OCI-LY7 (cell line): ENCODE measurements at regions not wholly inside any gene's neighbourhood (a gene's known extent, or its start where the extent isn't known, plus 50 kb on each side); places are given as distances from the start of the nearest gene placed in this dataset.
"Not testable (repeated sequence)": the region's sequence is repeated elsewhere in the genome, so short reads cannot be mapped to it uniquely, and the experiment has no call there.

Experiments used
- BruUV-seq: library from RNA; stranded (reverse); fragments of 400-500 nt; replicated peaks from 2 replicates; lab custom pipeline; 2021; lab: Mats Ljungman, UMichigan
- CTCF ChIA-PET: fragments of 300-600 bp; sonication (Branson Sonifier 250); formaldehyde crosslinking; loops from one replicate; lab custom pipeline; 2022; ENCODE audit warnings: antibody characterized with exemption; ENCODE audit not compliant: unreplicated experiment; lab: Charles Lee
- POLR2A ChIA-PET: fragments of 300-600 bp; sonication (Branson Sonifier 250); formaldehyde crosslinking; loops from one replicate; lab custom pipeline; 2022; ENCODE audit warnings: antibody characterized with exemption; lab: Charles Lee
- DNase-seq: peaks from one replicate; pipeline ENCODE4 v3.0.0-alpha.2; 2015; ENCODE audit warnings: low spot score
- H2AFZ ChIP-seq: fragments of 200-600 bp; sonication (generic), shearing (Covaris generic); 2 replicates; pipeline ENCODE4 v1.6.1; 2014; ENCODE audit warnings: mild to moderate bottlenecking, antibody characterized with exemption, low read length, moderate library complexity
- H3K27ac ChIP-seq: fragments of 200-600 bp; sonication (generic); 2 replicates; pipeline ENCODE4 v1.5.1; 2014; ENCODE audit warnings: mixed run types, low read depth, mild to moderate bottlenecking, moderate library complexity, low read length, inconsistent platforms; ENCODE audit not compliant: poor library complexity, severe bottlenecking
- H3K36me3 ChIP-seq: fragments of 200-600 bp; sonication (generic); 2 replicates; pipeline ENCODE4 v1.6.1; 2014; ENCODE audit warnings: mild to moderate bottlenecking, antibody characterized with exemption, low read length, moderate library complexity, mixed read lengths; ENCODE audit not compliant: insufficient read depth
- H3K4me1 ChIP-seq: fragments of 200-600 bp; sonication (generic); 2 replicates; pipeline ENCODE4 v1.5.1; 2014; ENCODE audit warnings: mild to moderate bottlenecking, low read length; ENCODE audit not compliant: insufficient read depth, poor library complexity, severe bottlenecking
- H3K4me2 ChIP-seq: fragments of 200-600 bp; sonication (generic); 2 replicates; pipeline ENCODE4 v1.6.1; 2014; ENCODE audit warnings: mild to moderate bottlenecking, low read length
- H3K4me3 ChIP-seq: fragments of 200-600 bp; sonication (generic); 2 replicates; pipeline ENCODE4 v1.5.1; 2014; ENCODE audit warnings: mild to moderate bottlenecking, low read depth, low read length; ENCODE audit not compliant: poor library complexity, severe bottlenecking
- H3K79me2 ChIP-seq: fragments of 200-600 bp; sonication (generic); 2 replicates; pipeline ENCODE4 v1.6.1; 2016; ENCODE audit warnings: low read depth, mild to moderate bottlenecking, low read length, moderate library complexity, mixed read lengths; ENCODE audit not compliant: insufficient read depth
- H3K9me2 ChIP-seq: fragments of 200-600 bp; sonication (generic); 2 replicates; pipeline ENCODE4 v1.6.1; 2016; ENCODE audit warnings: mild to moderate bottlenecking, low read length, mixed read lengths; ENCODE audit not compliant: insufficient read depth
- H3K9me3 ChIP-seq: fragments of 200-600 bp; sonication (generic); 2 replicates; pipeline ENCODE4 v1.6.1; 2014; ENCODE audit warnings: mild to moderate bottlenecking, mixed run types, low read length, mixed read lengths
- H4K20me1 ChIP-seq: fragments of 200-600 bp; sonication (generic); 2 replicates; pipeline ENCODE4 v1.6.1; 2014; ENCODE audit warnings: mild to moderate bottlenecking, antibody characterized with exemption, low read length, moderate library complexity, mixed read lengths; ENCODE audit not compliant: insufficient read depth
- CTCF ChIP-seq: fragments of 200-600 bp; sonication (generic); conservative IDR thresholded peaks from 2 replicates; pipeline ENCODE4 v1.5.1; 2014; ENCODE audit warnings: mild to moderate bottlenecking, antibody characterized with exemption, low read length, moderate library complexity, mixed read lengths
- EZH2phosphoT487 ChIP-seq: fragments of 200-600 bp; sonication (generic); IDR thresholded peaks from 2 replicates; pipeline ENCODE4 v1.6.1; 2018; ENCODE audit warnings: low read depth, borderline replicate concordance, mild to moderate bottlenecking, mixed run types, antibody characterized with exemption, low read length, moderate library complexity, mixed read lengths
- intact Hi-C: fragments of 100-400 bp; cut with micrococcal nuclease; formaldehyde crosslinking; loops from one replicate; pipeline ENCODE4 v1.10.0; 2022; ENCODE audit not compliant: unreplicated experiment

- Histone ChIP-seq H3K36me3 (no peaks in the 10 kb centered on the region), H2AFZ (no peak overlapping the region), H3K4me3 (no peak overlapping the region), H3K4me1 (no peaks in the 10 kb centered on the region), H3K4me2 (no peak overlapping the region), H4K20me1 (no peaks in the 10 kb centered on the region), H3K27ac (no peak overlapping the region), H3K9me3 (no peaks in the 10 kb centered on the region), H3K79me2 (no peaks in the 10 kb centered on the region), H3K9me2 (no peaks in the 10 kb centered on the region)
- TF ChIP-seq EZH2phosphoT487 (no peak), CTCF (no peak)
- intact Hi-C loops: no loop called here
- ChIA-PET CTCF (no interaction called here), POLR2A (no interaction called here)
- no peak for DNase-seq
- no TSS peak for BruUV-seq
These were observed 758.4 kb downstream of the NSUN3 start for GRCh38 chr3:94821241-94821640.

- POLR2A ChIA-PET: no interaction called here
- DNase-seq: no peak
- no TSS peak for BruUV-seq
- no peaks in the 10 kb centered on the region for H3K36me3 ChIP-seq
- no peak overlapping the region for H2AFZ ChIP-seq
- no peaks in the 10 kb centered on the region for H3K4me1 ChIP-seq
- no peak overlapping the region for H3K4me2 ChIP-seq
- TF ChIP-seq CTCF (no peak), EZH2phosphoT487 (no peak)
- no peaks in the 10 kb centered on the region for H3K9me3 ChIP-seq
- H4K20me1 ChIP-seq: no peaks in the 10 kb centered on the region
- no peak overlapping the region for H3K4me3 ChIP-seq
- intact Hi-C loops: no loop called here
- no peaks in the 10 kb centered on the region for H3K9me2 ChIP-seq
- CTCF ChIA-PET: no interaction called here
- no peak overlapping the region for H3K27ac ChIP-seq
- H3K79me2 ChIP-seq: no peaks in the 10 kb centered on the region
These were observed 759.4 kb downstream of the NSUN3 start for GRCh38 chr3:94822298-94822697.

- DNase-seq, H3K4me3 ChIP-seq, H3K9me2 ChIP-seq, H3K27ac ChIP-seq, H3K36me3 ChIP-seq, H3K4me1 ChIP-seq, H3K4me2 ChIP-seq, POLR2A ChIA-PET, intact Hi-C loops, H2AFZ ChIP-seq, H3K79me2 ChIP-seq, H4K20me1 ChIP-seq, CTCF ChIA-PET, BruUV-seq, H3K9me3 ChIP-seq: not testable (repeated sequence)
These were observed 783.4 kb downstream of the NSUN3 start for GRCh38 chr3:94846251-94846650.
